UCSD-AML1 (cell line): ENCODE measurements at regions not wholly inside any gene's neighbourhood (a gene's known extent, or its start where the extent isn't known, plus 50 kb on each side); places are given as distances from the start of the nearest gene placed in this dataset.

Experiments used
- DNase-seq: peaks from one replicate; lab custom pipeline; 2025; ENCODE audit not compliant: unreplicated experiment; lab: John Stamatoyannopoulos, UW

DNA sequence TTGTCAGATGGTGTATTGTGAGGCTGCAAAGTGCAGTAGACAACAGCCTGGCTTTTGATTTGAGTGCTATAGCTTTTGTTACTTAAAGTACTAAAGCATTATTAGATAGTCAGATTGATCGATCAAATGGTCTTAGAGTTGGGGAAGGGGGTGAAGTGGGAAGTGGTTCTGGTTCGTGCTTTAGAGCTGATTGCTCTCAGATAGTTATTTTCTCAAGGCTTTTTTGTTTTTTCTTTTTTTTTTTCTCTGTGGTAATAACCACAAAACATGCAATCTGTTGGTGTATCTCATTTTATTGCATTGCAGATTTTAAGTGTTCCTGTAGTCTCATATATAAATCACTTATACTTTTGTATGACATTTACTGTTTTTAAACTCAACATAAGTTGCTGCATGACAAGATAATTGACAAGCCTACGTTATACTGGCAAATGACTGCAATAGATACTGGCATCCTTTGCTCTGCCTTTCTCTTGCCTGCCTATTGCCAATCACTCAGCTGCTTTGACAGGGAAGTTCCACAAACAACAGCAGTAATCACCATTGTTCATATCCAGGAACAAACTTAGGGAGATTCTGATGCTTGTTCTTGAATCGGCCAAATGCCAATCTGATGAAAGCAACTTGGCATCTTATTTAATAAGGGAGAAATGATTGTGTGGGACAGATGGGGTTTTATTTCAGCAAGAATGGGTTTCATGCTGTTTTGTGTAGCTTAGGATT is 125.0 kb upstream of the B3GALT2 start:
- no peak for DNase-seq

DNA sequence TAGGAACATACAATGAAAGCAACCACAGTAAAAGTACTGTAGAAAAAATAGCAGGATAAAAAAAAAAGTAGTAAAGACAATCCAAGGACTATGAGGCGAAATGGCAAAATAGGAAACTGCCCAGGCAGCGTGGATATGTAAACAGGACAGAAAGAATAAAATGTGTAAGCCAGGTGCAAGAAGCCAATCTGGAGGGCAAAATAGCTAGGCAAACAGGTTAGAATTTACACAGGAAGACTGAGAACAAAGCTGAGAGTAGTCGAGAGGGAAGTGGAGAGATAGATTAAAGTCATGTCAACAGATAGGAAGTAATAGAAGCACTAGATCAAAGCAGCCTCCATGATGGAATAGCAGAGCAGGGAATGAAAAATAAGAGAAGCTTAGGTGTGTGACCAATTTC is 124.2 kb upstream of the B3GALT2 start:
- DNase-seq: no peak

DNA sequence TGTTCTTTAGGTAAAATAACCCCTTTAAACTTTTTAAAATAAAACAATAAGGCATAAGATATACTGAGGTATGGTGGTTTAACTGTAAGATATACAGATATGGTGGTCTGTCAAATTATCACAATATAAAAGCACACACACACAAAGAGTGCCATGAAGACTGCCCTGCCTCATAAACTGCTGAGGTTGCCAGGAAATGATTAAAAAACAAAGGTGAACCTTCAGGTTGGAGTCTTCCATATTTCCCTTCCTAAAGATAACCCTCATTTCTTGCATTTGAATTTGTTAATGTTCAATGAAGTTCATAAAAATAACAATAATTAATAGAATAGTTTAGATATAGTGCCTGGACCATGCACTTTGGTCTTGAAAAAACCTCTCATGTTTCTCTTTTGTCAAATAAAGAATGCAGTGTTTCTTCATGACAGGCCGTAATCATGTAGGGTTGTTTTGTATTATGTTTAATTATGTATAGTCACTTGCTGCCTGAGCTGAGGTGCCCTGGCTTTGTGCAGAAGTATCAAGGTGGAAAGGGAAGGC is 123.6 kb upstream of the B3GALT2 start:
- no peak for DNase-seq

DNA sequence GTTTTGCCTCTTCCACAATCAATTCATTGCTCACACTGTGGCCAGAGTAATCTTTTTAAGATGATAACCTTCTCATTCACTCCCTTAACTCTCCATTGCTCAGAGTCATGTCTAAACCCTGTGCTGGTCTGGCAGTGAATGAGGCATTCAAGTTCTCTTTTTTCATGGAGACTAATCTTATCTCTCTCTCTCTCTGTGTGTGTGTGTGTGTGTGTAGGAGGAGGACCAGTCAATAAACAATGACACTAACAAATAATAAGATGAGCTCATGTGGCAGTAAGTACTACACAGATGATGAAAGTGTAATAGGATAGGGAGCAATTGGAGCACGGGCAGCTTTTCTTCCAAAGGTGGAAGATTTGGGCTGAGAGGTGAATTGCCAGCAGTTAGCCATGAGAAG is 122.0 kb upstream of the B3GALT2 start:
- no peak for DNase-seq

DNA sequence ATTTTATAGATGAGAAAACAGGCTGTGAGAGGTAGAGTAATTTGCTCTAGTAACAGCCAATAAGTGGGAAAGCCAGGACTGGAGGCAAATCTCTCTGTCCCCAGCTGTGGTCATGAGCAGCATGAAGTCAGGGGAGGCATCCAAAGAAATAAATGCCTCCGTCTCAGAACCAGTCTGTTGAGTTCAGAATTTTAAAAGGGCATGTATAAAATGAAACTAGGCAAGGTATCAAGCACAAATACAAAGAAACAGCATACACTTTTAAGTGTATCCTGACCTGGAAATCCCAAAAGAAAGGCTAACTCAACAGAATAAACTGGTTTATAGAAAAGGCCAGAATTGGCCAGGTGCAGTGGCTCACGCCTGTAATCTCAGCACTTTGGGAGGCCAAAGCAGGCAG is 120.0 kb upstream of the B3GALT2 start:
- no peak for DNase-seq
